ENCODE measurements at regions not wholly inside any gene's neighbourhood (a gene's known extent, or its start where the extent isn't known, plus 50 kb on each side); places are given as distances from the start of the nearest gene placed in this dataset.
"Not testable (repeated sequence)": the region's sequence is repeated elsewhere in the genome, so short reads cannot be mapped to it uniquely, and the experiment has no call there.

GRCh38 chr12:65678172-65678571 is 146.1 kb upstream of the HMGA2 start:
- DNase-seq (ENCODE audit: low read depth in 2 of 2) = not testable (repeated sequence)

GRCh38 chr12:65681226-65681625 is 143.1 kb upstream of the HMGA2 start:
- DNase-seq (ENCODE audit: low read depth in 2 of 2) = no peak

- DNase-seq (ENCODE audit: low read depth in 2 of 2) = no peak
Measured at GRCh38 chr12:65682112-65682511, 142.2 kb upstream of the HMGA2 start.

- DNase-seq (ENCODE audit: low read depth in 2 of 2) = no peak
Measured at GRCh38 chr12:65684906-65685305, 139.4 kb upstream of the HMGA2 start.

GRCh38 chr12:65685514-65685913 is 138.8 kb upstream of the HMGA2 start:
- no peak for DNase-seq (ENCODE audit: low read depth in 2 of 2)

GRCh38 chr12:65689508-65689907 is 134.8 kb upstream of the HMGA2 start:
- no peak for DNase-seq (ENCODE audit: low read depth in 2 of 2)

- no peak for DNase-seq (ENCODE audit: low read depth in 2 of 2)
Measured at GRCh38 chr12:65690477-65690876, 133.8 kb upstream of the HMGA2 start.

GRCh38 chr12:65694130-65694529 is 130.2 kb upstream of the HMGA2 start:
- DNase-seq (ENCODE audit: low read depth in 2 of 2) = no peak

GRCh38 chr12:65695113-65695865 is 129.0 kb upstream of the HMGA2 start:
- no peak for DNase-seq (ENCODE audit: low read depth in 2 of 2)

- no peak for DNase-seq (ENCODE audit: low read depth in 2 of 2)
Measured at GRCh38 chr12:65696227-65696626, 128.1 kb upstream of the HMGA2 start.

GRCh38 chr12:65699251-65699650 is 125.0 kb upstream of the HMGA2 start:
- no peak for DNase-seq (ENCODE audit: low read depth in 2 of 2)

GRCh38 chr12:65703176-65703575 is 121.1 kb upstream of the HMGA2 start:
- no peak for DNase-seq (ENCODE audit: low read depth in 2 of 2)

- DNase-seq (ENCODE audit: low read depth in 2 of 2) = no peak
Measured at GRCh38 chr12:65705380-65705876, 118.9 kb upstream of the HMGA2 start.

GRCh38 chr12:65707051-65707450 is 117.2 kb upstream of the HMGA2 start:
- no peak for DNase-seq (ENCODE audit: low read depth in 2 of 2)

GRCh38 chr12:65712260-65713004 is 111.9 kb upstream of the HMGA2 start:
- DNase-seq (ENCODE audit: low read depth in 2 of 2) = no peak

- no peak for DNase-seq (ENCODE audit: low read depth in 2 of 2)
Measured at GRCh38 chr12:65715961-65716360, 108.3 kb upstream of the HMGA2 start.

GRCh38 chr12:65720136-65721130 is 103.8 kb upstream of the HMGA2 start:
- DNase-seq (ENCODE audit: low read depth in 2 of 2) = no peak

GRCh38 chr12:65721541-65722190 is 102.6 kb upstream of the HMGA2 start:
- DNase-seq (ENCODE audit: low read depth in 2 of 2) = no peak

- no peak for DNase-seq (ENCODE audit: low read depth in 2 of 2)
Measured at GRCh38 chr12:65725376-65725775, 98.9 kb upstream of the HMGA2 start.

- DNase-seq (ENCODE audit: low read depth in 2 of 2) = no peak
Measured at GRCh38 chr12:65728455-65728847, 95.8 kb upstream of the HMGA2 start.
